Skeletal muscle tissue (tissue), 3 donors: ENCODE measurements at regions not wholly inside any gene's neighbourhood (a gene's known extent, or its start where the extent isn't known, plus 50 kb on each side); places are given as distances from the start of the nearest gene placed in this dataset.

Source experiments
- H3K27ac ChIP-seq: one replicate; pipeline ENCODE4 v1.7.0; 2013; ENCODE audit warnings: mild to moderate bottlenecking, low read depth, low read length, inconsistent platforms
- H3K27me3 ChIP-seq, 3 donors: one replicate each; pipeline ENCODE4 v1.7.0; 2013; ENCODE audit warnings: low read length in 3 of 3; ENCODE audit not compliant: control insufficient read depth in 3 of 3, insufficient read depth in 3 of 3
- H3K36me3 ChIP-seq, 3 donors: one replicate each; pipeline ENCODE4 v1.7.0; 2013; ENCODE audit warnings: low read length in 3 of 3; ENCODE audit not compliant: control insufficient read depth in 3 of 3, insufficient read depth in 3 of 3
- H3K4me1 ChIP-seq, 3 donors: one replicate each; pipeline ENCODE4 v1.7.0; 2013; ENCODE audit warnings: low read length in 3 of 3, mild to moderate bottlenecking in 3 of 3; ENCODE audit not compliant: control insufficient read depth in 3 of 3, insufficient read depth in 3 of 3
- H3K4me3 ChIP-seq, 3 donors: one replicate each; pipeline ENCODE4 v1.7.0; 2013; ENCODE audit warnings: low read length in 3 of 3
- H3K9ac ChIP-seq, 3 donors: one replicate each; pipeline ENCODE4 v1.7.0; 2013; ENCODE audit warnings: low read length in 3 of 3, mild to moderate bottlenecking in 3 of 3, moderate library complexity in 2 of 3, low read depth in 1 of 3
- H3K9me3 ChIP-seq, 3 donors: one replicate each; pipeline ENCODE4 v1.7.0; 2013; ENCODE audit warnings: low read length in 3 of 3; ENCODE audit not compliant: control insufficient read depth in 3 of 3
- donor health status: Osteomylitis.

- H3K27ac ChIP-seq, result no peak overlapping the region
- H3K9me3 ChIP-seq, result no peaks in the 10 kb centered on the region
- H3K9ac ChIP-seq, result no peak overlapping the region
- no peaks in the 10 kb centered on the region for H3K4me1 ChIP-seq
- H3K27me3 ChIP-seq, result peaks cover 0 to 27% (median 23%) of the 10 kb centered on the region in 3 donors
- H3K36me3 ChIP-seq, result no peaks in the 10 kb centered on the region
- H3K4me3 ChIP-seq, result no peak overlapping the region
Observed at GRCh38 chr3:10620833-10621082, 115.4 kb upstream of the ATP2B2 start.

GRCh38 chr3:10623578-10624275, 118.3 kb upstream of the ATP2B2 start:
- Histone ChIP-seq H3K4me3 (no peak overlapping the region), H3K9me3 (no peaks in the 10 kb centered on the region), H3K4me1 (no peaks in the 10 kb centered on the region), H3K27me3 (peaks cover 0 to 29% (median 17%) of the 10 kb centered on the region in 3 donors), H3K9ac (no peak overlapping the region), H3K36me3 (no peaks in the 10 kb centered on the region), H3K27ac (no peak overlapping the region)

GRCh38 chr3:10625323-10625722, 119.9 kb upstream of the ATP2B2 start:
- H3K4me3 ChIP-seq, result no peak overlapping the region
- H3K9ac ChIP-seq, result no peak overlapping the region
- H3K27ac ChIP-seq, result no peak overlapping the region
- no peaks in the 10 kb centered on the region for H3K36me3 ChIP-seq
- H3K27me3 ChIP-seq, result peaks cover 0 to 20% (median 13%) of the 10 kb centered on the region in 3 donors
- H3K9me3 ChIP-seq, result no peaks in the 10 kb centered on the region
- no peaks in the 10 kb centered on the region for H3K4me1 ChIP-seq

GRCh38 chr3:10627884-10628572, 122.6 kb upstream of the ATP2B2 start:
- Histone ChIP-seq H3K4me3 (no peak overlapping the region), H3K36me3 (no peaks in the 10 kb centered on the region), H3K9me3 (no peaks in the 10 kb centered on the region), H3K27me3 (peaks cover 0 to 10% (median 3%) of the 10 kb centered on the region in 3 donors), H3K4me1 (no peaks in the 10 kb centered on the region), H3K27ac (no peak overlapping the region), H3K9ac (no peak overlapping the region)

- Histone ChIP-seq H3K27me3 (peaks cover 0 to 7% (median 3%) of the 10 kb centered on the region in 3 donors), H3K4me1 (no peaks in the 10 kb centered on the region), H3K9ac (no peak overlapping the region), H3K9me3 (no peaks in the 10 kb centered on the region), H3K36me3 (no peaks in the 10 kb centered on the region), H3K27ac (no peak overlapping the region), H3K4me3 (no peak overlapping the region)
Observed at GRCh38 chr3:10628891-10629670, 123.7 kb upstream of the ATP2B2 start.

- Histone ChIP-seq H3K27me3 (peaks cover 0 to 7% (median 3%) of the 10 kb centered on the region in 3 donors), H3K9ac (no peak overlapping the region), H3K4me1 (no peaks in the 10 kb centered on the region), H3K36me3 (no peaks in the 10 kb centered on the region), H3K9me3 (no peaks in the 10 kb centered on the region), H3K4me3 (no peak overlapping the region), H3K27ac (no peak overlapping the region)
Observed at GRCh38 chr3:10629671-10630040, 124.3 kb upstream of the ATP2B2 start.

- H3K27ac ChIP-seq, result no peak overlapping the region
- H3K9ac ChIP-seq, result no peak overlapping the region
- H3K4me3 ChIP-seq, result no peak overlapping the region
- H3K9me3 ChIP-seq, result no peaks in the 10 kb centered on the region
- H3K4me1 ChIP-seq, result no peaks in the 10 kb centered on the region
- H3K36me3 ChIP-seq, result no peaks in the 10 kb centered on the region
- H3K27me3 ChIP-seq, result peaks cover 0 to 7% (median 0%) of the 10 kb centered on the region in 3 donors
Observed at GRCh38 chr3:10631224-10631623, 125.8 kb upstream of the ATP2B2 start.

- H3K9ac ChIP-seq, result no peak overlapping the region
- H3K36me3 ChIP-seq, result no peaks in the 10 kb centered on the region
- H3K27ac ChIP-seq, result no peak overlapping the region
Observed at GRCh38 chr3:10632125-10632524, 126.7 kb upstream of the ATP2B2 start.

GRCh38 chr3:10632741-10633140, 127.4 kb upstream of the ATP2B2 start:
- peaks cover 0 to 4% (median 0%) of the 10 kb centered on the region in 3 donors for H3K9me3 ChIP-seq
- no peaks in the 10 kb centered on the region for H3K36me3 ChIP-seq
- H3K4me3 ChIP-seq, result no peak overlapping the region
- no peak overlapping the region for H3K9ac ChIP-seq
- H3K27me3 ChIP-seq, result peaks cover 0 to 2% (median 0%) of the 10 kb centered on the region in 3 donors
- no peak overlapping the region for H3K27ac ChIP-seq
- H3K4me1 ChIP-seq, result no peaks in the 10 kb centered on the region

More at GRCh38 chr3:10632125-10632524, 126.7 kb upstream of the ATP2B2 start:
- Histone ChIP-seq H3K9me3 (peaks cover 0 to 4% (median 0%) of the 10 kb centered on the region in 3 donors), H3K27me3 (peaks cover 0 to 4% (median 0%) of the 10 kb centered on the region in 3 donors), H3K4me1 (no peaks in the 10 kb centered on the region), H3K4me3 (no peak overlapping the region)
